GM12892 (cell line): ENCODE measurements at regions not wholly inside any gene's neighbourhood (a gene's known extent, or its start where the extent isn't known, plus 50 kb on each side); places are given as distances from the start of the nearest gene placed in this dataset.

Source experiments
- POLR2A ChIP-seq: IDR thresholded peaks from 2 replicates; pipeline ENCODE4 v1.6.1; 2011; ENCODE audit warnings: low read depth, low read length, control low read depth
- POLR2AphosphoS5 ChIP-seq: IDR thresholded peaks from 2 replicates; pipeline ENCODE4 v1.6.1; 2011; ENCODE audit warnings: low read depth, low read length, control low read depth
- TAF1 ChIP-seq: IDR thresholded peaks from 2 replicates; pipeline ENCODE4 v1.6.1; 2011; ENCODE audit warnings: low read depth, mild to moderate bottlenecking, control low read depth, low read length, borderline replicate concordance

DNA sequence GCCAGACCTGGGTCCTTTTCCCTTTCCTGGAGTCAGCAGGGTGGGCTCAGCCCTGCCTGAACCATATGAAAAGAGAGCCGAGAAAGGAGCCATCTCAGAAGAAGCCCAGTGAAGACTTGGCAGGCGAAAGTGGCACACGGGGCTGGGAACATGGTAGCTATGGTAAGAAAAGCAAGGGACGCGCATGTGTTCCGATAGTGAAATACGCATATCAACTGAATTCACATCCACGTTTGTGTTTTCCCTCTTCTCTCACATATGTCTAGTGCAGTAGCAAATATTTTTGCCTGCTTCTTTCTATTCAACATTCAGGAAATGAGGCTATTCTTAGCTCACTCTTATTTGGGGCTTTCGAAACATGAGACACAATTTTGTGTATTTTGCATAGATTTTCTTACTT, 54.1 kb upstream of the PEG3 start:
- no peak for TF ChIP-seq TAF1
- no peak for TF ChIP-seq POLR2AphosphoS5
- TF ChIP-seq POLR2A: no peak
